HL-60 (cell line): ENCODE measurements at regions not wholly inside any gene's neighbourhood (a gene's known extent, or its start where the extent isn't known, plus 50 kb on each side); places are given as distances from the start of the nearest gene placed in this dataset.

Source experiments
- CTCF ChIP-seq: IDR thresholded peaks from one replicate; pipeline ENCODE4 v1.5.1; 2011; ENCODE audit warnings: low read length, control low read depth, inconsistent platforms; ENCODE audit not compliant: insufficient read depth
- POLR2AphosphoS5 ChIP-seq: IDR thresholded peaks from 2 replicates; pipeline ENCODE4 v1.6.1; 2012; ENCODE audit warnings: low read depth
- REST ChIP-seq: IDR thresholded peaks from 2 replicates; pipeline ENCODE4 v1.6.1; 2012; ENCODE audit warnings: low read depth; ENCODE audit not compliant: insufficient replicate concordance

GRCh38 chr9:117612317-117612716, 91.9 kb upstream of the TLR4 start:
- TF ChIP-seq REST (no peak), CTCF (no peak), POLR2AphosphoS5 (no peak)
